ENCODE measurements at regions not wholly inside any gene's neighbourhood (a gene's known extent, or its start where the extent isn't known, plus 50 kb on each side); places are given as distances from the start of the nearest gene placed in this dataset.

DNA sequence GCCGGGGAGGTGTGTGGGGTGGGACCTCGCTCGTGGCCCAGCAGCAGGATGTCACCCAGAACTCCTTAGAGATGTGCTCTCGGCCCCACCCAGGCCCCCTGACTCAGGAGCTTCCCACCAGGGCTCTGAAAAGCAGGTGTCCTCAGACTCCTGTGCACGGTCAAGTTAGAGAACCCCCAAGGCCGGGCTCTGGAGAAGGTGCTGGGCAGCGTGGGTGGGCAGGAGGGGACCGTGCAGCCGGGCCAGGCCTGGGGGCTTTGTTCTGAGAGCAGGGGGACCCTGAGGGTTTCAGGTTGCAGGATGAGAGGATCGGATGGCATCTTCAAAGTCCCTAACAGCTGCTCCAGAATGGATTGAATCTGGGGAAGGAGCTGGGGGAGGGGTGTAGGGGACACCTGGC is 164.4 kb upstream of the CIBAR2 start:
- no peak for TF ChIP-seq POLR2A (IDR thresholded peaks at IDR 0.05)
- TF ChIP-seq, protein P1, sequence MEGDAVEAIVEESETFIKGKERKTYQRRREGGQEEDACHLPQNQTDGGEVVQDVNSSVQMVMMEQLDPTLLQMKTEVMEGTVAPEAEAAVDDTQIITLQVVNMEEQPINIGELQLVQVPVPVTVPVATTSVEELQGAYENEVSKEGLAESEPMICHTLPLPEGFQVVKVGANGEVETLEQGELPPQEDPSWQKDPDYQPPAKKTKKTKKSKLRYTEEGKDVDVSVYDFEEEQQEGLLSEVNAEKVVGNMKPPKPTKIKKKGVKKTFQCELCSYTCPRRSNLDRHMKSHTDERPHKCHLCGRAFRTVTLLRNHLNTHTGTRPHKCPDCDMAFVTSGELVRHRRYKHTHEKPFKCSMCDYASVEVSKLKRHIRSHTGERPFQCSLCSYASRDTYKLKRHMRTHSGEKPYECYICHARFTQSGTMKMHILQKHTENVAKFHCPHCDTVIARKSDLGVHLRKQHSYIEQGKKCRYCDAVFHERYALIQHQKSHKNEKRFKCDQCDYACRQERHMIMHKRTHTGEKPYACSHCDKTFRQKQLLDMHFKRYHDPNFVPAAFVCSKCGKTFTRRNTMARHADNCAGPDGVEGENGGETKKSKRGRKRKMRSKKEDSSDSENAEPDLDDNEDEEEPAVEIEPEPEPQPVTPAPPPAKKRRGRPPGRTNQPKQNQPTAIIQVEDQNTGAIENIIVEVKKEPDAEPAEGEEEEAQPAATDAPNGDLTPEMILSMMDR (IDR thresholded peaks at IDR 0.05) = no peak
